ENCODE measurements at regions not wholly inside any gene's neighbourhood (a gene's known extent, or its start where the extent isn't known, plus 50 kb on each side); places are given as distances from the start of the nearest gene placed in this dataset.

GRCh38 chr5:57824047-57824446 lies 341.4 kb upstream of the ACTBL2 start:
- Histone ChIP-seq H3K27ac (no peak overlapping the region), H3K4me3 (no peak overlapping the region), H3K36me3 (no peaks in the 10 kb centered on the region), H3K9me3 (peaks cover 0 to 17% (median 4%) of the 10 kb centered on the region in 11 donors), H3K27me3 (no peaks in the 10 kb centered on the region), H3K4me1 (no peaks in the 10 kb centered on the region)
- 85 to 90% methylated on average over 2 of the region's 2 CpGs for WGBS, 2 donors
- intact Hi-C loops (cut with DNase I): no loop called here
- DNase-seq: no peak
- TF ChIP-seq CTCF (IDR thresholded peaks at IDR 0.05): no peak
- no peak for ATAC-seq

- no peak for TF ChIP-seq CTCF (IDR thresholded peaks at IDR 0.05)
- Histone ChIP-seq H3K27ac (no peak overlapping the region), H3K27me3 (no peaks in the 10 kb centered on the region), H3K9me3 (peaks cover 0 to 17% (median 4%) of the 10 kb centered on the region in 11 donors), H3K36me3 (no peaks in the 10 kb centered on the region), H3K4me3 (no peak overlapping the region), H3K4me1 (peaks cover 0 to 6% (median 0%) of the 10 kb centered on the region in 9 donors)
- intact Hi-C loops (cut with DNase I): no loop called here
- ATAC-seq (no peak), DNase-seq (no peak)
- WGBS, 2 donors: 94 to 96% methylated on average over 5 of the region's 5 CpGs
Observed at GRCh38 chr5:57822651-57823050, 340.0 kb upstream of the ACTBL2 start.

GRCh38 chr5:57818397-57818796 lies 335.8 kb upstream of the ACTBL2 start:
- ATAC-seq (no peak), DNase-seq (no peak)
- H3K9me3 ChIP-seq: peaks cover 0 to 17% (median 4%) of the 10 kb centered on the region in 11 donors
- H3K27ac ChIP-seq: no peak overlapping the region
- no peak for TF ChIP-seq CTCF (IDR thresholded peaks at IDR 0.05)
- no peaks in the 10 kb centered on the region for H3K27me3 ChIP-seq
- no peak overlapping the region for H3K4me3 ChIP-seq
- peaks cover 0 to 27% (median 10%) of the 10 kb centered on the region in 9 donors for H3K4me1 ChIP-seq
- intact Hi-C loops (cut with DNase I): no loop called here
- H3K36me3 ChIP-seq: no peaks in the 10 kb centered on the region

- intact Hi-C loops (cut with DNase I): no loop called here
- H3K4me1 ChIP-seq: peaks cover 0 to 27% (median 10%) of the 10 kb centered on the region in 9 donors
- ATAC-seq: no peak
- H3K27ac ChIP-seq: no peak overlapping the region
- WGBS, 2 donors: 44 to 58% methylated on average over 3 of the region's 3 CpGs
- H3K9me3 ChIP-seq: peaks cover 0 to 17% (median 4%) of the 10 kb centered on the region in 11 donors
- H3K36me3 ChIP-seq: no peaks in the 10 kb centered on the region
- DNase-seq: no peak
- no peaks in the 10 kb centered on the region for H3K27me3 ChIP-seq
- H3K4me3 ChIP-seq: no peak overlapping the region
- no peak for TF ChIP-seq CTCF (IDR thresholded peaks at IDR 0.05)
Observed at GRCh38 chr5:57817924-57818323, 335.3 kb upstream of the ACTBL2 start.
